HepG2 (cell line): ENCODE measurements at regions not wholly inside any gene's neighbourhood (a gene's known extent, or its start where the extent isn't known, plus 50 kb on each side); places are given as distances from the start of the nearest gene placed in this dataset.

ENCODE experiments used
- ATAC-seq: fragments of 200-7000 bp; cut with Tn5 transposase; 3 replicates; pipeline ENCODE4 v1.9.1; 2020; ENCODE audit warnings: mild to moderate bottlenecking, moderate library complexity
- BruUV-seq: library from RNA; stranded (reverse); fragments of 400-500 nt; replicated peaks from 2 replicates; lab custom pipeline; 2021; lab: Mats Ljungman, UMichigan
- CTCF ChIA-PET: fragments of 300-600 bp; formaldehyde crosslinking; extraction: SDS; loops from one replicate; lab custom pipeline; 2021; ENCODE audit warnings: low total read pairs, inconsistent platforms, low intra/inter-chr PET ratio; lab: Yijun Ruan, JAX
- POLR2A ChIA-PET: fragments of 350-600 bp; sonication (Branson Sonifier 250); formaldehyde crosslinking; loops from one replicate; lab custom pipeline; 2020; ENCODE audit warnings: antibody characterized with exemption, inconsistent platforms; lab: Yijun Ruan, JAX
- DNase-seq: peaks from one replicate; pipeline ENCODE4 v3.0.0-alpha.2; 2015; ENCODE audit warnings: low spot score
- FAIRE-seq: peaks from 3 replicates; lab custom pipeline; 2011; peaks lifted over from hg19 to GRCh38; lab: Jason Lieb, UNC
- H2AFZ ChIP-seq: one replicate; pipeline ENCODE4 v1.6.1; 2011; ENCODE audit warnings: low read length, inconsistent platforms
- H3K27ac ChIP-seq: fragments of 300-600 bp; 3 replicates; pipeline ENCODE4 v1.8.0; 2011; ENCODE audit warnings: mixed run types, mild to moderate bottlenecking, mixed read lengths, low read length, inconsistent platforms; ENCODE audit not compliant: insufficient read depth; ENCODE audit errors: extremely low read length
- H3K27me3 ChIP-seq, 2 experiments: fragments of 200-600 bp in 1 of 2; 2 replicates in 1 of 2; 3 replicates in 1 of 2; pipeline versions ENCODE4 v1.6.0 to v1.8.0; 2011; ENCODE audit warnings: low read length in 2 of 2, mild to moderate bottlenecking in 2 of 2, moderate library complexity in 2 of 2, inconsistent platforms in 1 of 2; ENCODE audit not compliant: insufficient read depth in 2 of 2, control insufficient read depth in 1 of 2
- H3K36me3 ChIP-seq, 2 experiments: fragments of 200-600 bp in 1 of 2; replicated peaks in 1 of 2; 2 replicates in 1 of 2; 3 replicates in 1 of 2; pipeline versions ENCODE4 v1.5.1 to v1.8.0; 2011; ENCODE audit warnings: low read length in 2 of 2, inconsistent platforms in 1 of 2; ENCODE audit not compliant: insufficient read depth in 2 of 2, control insufficient read depth in 1 of 2
- H3K4me1 ChIP-seq: 2 replicates; pipeline ENCODE4 v1.5.1; 2012; ENCODE audit warnings: low read length, inconsistent platforms; ENCODE audit not compliant: insufficient read depth
- H3K4me2 ChIP-seq: 2 replicates; pipeline ENCODE4 v1.6.0; 2011; ENCODE audit warnings: low read depth, low read length, inconsistent platforms
- H3K4me3 ChIP-seq, 3 experiments: fragments of 200-600 bp in 1 of 3; sonication (generic), shearing (Covaris generic) in 1 of 3; replicated peaks in 1 of 3; 2 replicates each; pipeline ENCODE4 v1.5.1; 2011 to 2016; ENCODE audit warnings: low read length in 3 of 3, inconsistent platforms in 2 of 3, low read depth in 2 of 3, mild to moderate bottlenecking in 2 of 3, control low read depth in 1 of 3, mixed read lengths in 1 of 3; ENCODE audit not compliant: insufficient read depth in 1 of 3
- H3K79me2 ChIP-seq: one replicate; pipeline ENCODE4 v1.6.1; 2011; ENCODE audit warnings: low read length, inconsistent platforms; ENCODE audit not compliant: insufficient read depth
- H3K9ac ChIP-seq: 2 replicates; pipeline ENCODE4 v1.6.0; 2011; ENCODE audit warnings: mild to moderate bottlenecking, low read depth, low read length, inconsistent platforms; ENCODE audit not compliant: insufficient read depth
- H3K9me3 ChIP-seq: 2 replicates; pipeline ENCODE4 v1.5.1; 2012; ENCODE audit warnings: mild to moderate bottlenecking, low read length
- H4K20me1 ChIP-seq: 2 replicates; pipeline ENCODE4 v1.6.0; 2011; ENCODE audit warnings: inconsistent platforms, mild to moderate bottlenecking, low read length, moderate library complexity; ENCODE audit not compliant: insufficient read depth
- FIP1L1 ChIP-seq: fragments of 200-400 bp; formaldehyde crosslinking; IDR thresholded peaks from 2 replicates; pipeline ENCODE4 v1.6.1; 2018; ENCODE audit warnings: low read depth, mild to moderate bottlenecking, low read length, moderate library complexity, borderline replicate concordance; ENCODE audit not compliant: insufficient read depth
- HIVEP1 ChIP-seq: sonication (generic); formaldehyde crosslinking; IDR thresholded peaks from 2 replicates; pipeline ENCODE4 v1.4.0; 2020; ENCODE audit warnings: mild to moderate bottlenecking, missing genetic modification reagents
- MED13 ChIP-seq: sonication (generic); formaldehyde crosslinking; IDR thresholded peaks from 2 replicates; pipeline ENCODE4 v1.5.0; 2020; ENCODE audit warnings: missing genetic modification reagents
- PAWR ChIP-seq: sonication (generic); formaldehyde crosslinking; IDR thresholded peaks from 2 replicates; pipeline ENCODE4 v1.4.0; 2020; ENCODE audit warnings: missing genetic modification reagents, mild to moderate bottlenecking, borderline replicate concordance
- PAX8 ChIP-seq: sonication (generic); formaldehyde crosslinking; IDR thresholded peaks from 2 replicates; pipeline ENCODE4 v1.8.0; 2022; ENCODE audit warnings: mild to moderate bottlenecking, missing genetic modification reagents, borderline replicate concordance
- RBAK ChIP-seq: sonication (generic); formaldehyde crosslinking; IDR thresholded peaks from 2 replicates; pipeline ENCODE4 v1.5.1; 2020; ENCODE audit warnings: mild to moderate bottlenecking, missing genetic modification reagents
- SNAI1 ChIP-seq: sonication (generic); formaldehyde crosslinking; IDR thresholded peaks from 2 replicates; pipeline ENCODE4 v1.5.0; 2020; ENCODE audit warnings: mild to moderate bottlenecking, missing genetic modification reagents, borderline replicate concordance
- SOX13 ChIP-seq, 3 experiments: fragments of 450-650 bp in 1 of 3; sonication (generic) in 1 of 3; formaldehyde crosslinking in 1 of 3; IDR thresholded peaks in 2 of 3; conservative IDR thresholded peaks in 1 of 3; 2 replicates each; pipeline versions ENCODE4 v1.5.0 to v1.6.1; 2016 to 2020; ENCODE audit warnings: antibody characterized with exemption in 1 of 3, mild to moderate bottlenecking in 1 of 3, missing compliant biosample characterization in 1 of 3, missing genetic modification reagents in 1 of 3, moderate library complexity in 1 of 3
- SRY ChIP-seq: sonication (generic); formaldehyde crosslinking; IDR thresholded peaks from 2 replicates; pipeline ENCODE4 v1.8.0; 2022; ENCODE audit warnings: mild to moderate bottlenecking, missing genetic modification reagents
- TOE1 ChIP-seq: sonication (generic); formaldehyde crosslinking; IDR thresholded peaks from 2 replicates; pipeline ENCODE4 v1.4.0; 2020; ENCODE audit warnings: mild to moderate bottlenecking, missing genetic modification reagents
- ZBTB20 ChIP-seq: sonication (generic); formaldehyde crosslinking; IDR thresholded peaks from 2 replicates; pipeline ENCODE4 v1.8.1; 2023; ENCODE audit warnings: missing genetic modification reagents, low read depth, mild to moderate bottlenecking, borderline replicate concordance
- ZBTB38 ChIP-seq: sonication (generic); formaldehyde crosslinking; IDR thresholded peaks from 2 replicates; pipeline ENCODE4 v1.5.1; 2020; ENCODE audit warnings: mild to moderate bottlenecking, missing genetic modification reagents
- ZMYM2 ChIP-seq: sonication (generic); formaldehyde crosslinking; IDR thresholded peaks from 2 replicates; pipeline ENCODE4 v1.8.0; 2022; ENCODE audit warnings: mild to moderate bottlenecking, missing genetic modification reagents
- ZNF101 ChIP-seq: sonication (generic); formaldehyde crosslinking; IDR thresholded peaks from 2 replicates; pipeline ENCODE4 v1.4.0; 2020; ENCODE audit warnings: mild to moderate bottlenecking, low read depth, missing genetic modification reagents, borderline replicate concordance
- ZNF292 ChIP-seq: sonication (generic); formaldehyde crosslinking; IDR thresholded peaks from 2 replicates; pipeline ENCODE4 v1.8.1; 2022; ENCODE audit warnings: mild to moderate bottlenecking, low read depth, missing genetic modification reagents, borderline replicate concordance
- ZNF30 ChIP-seq: sonication (generic); formaldehyde crosslinking; IDR thresholded peaks from 2 replicates; pipeline ENCODE4 v1.5.0; 2020; ENCODE audit warnings: mild to moderate bottlenecking, missing genetic modification reagents
- ZNF629 ChIP-seq: sonication (generic); formaldehyde crosslinking; conservative IDR thresholded peaks from 2 replicates; pipeline ENCODE4 v1.5.0; 2020; ENCODE audit warnings: missing genetic modification reagents
- ZNF672 ChIP-seq: sonication (generic); formaldehyde crosslinking; IDR thresholded peaks from 2 replicates; pipeline ENCODE4 v1.8.1; 2022; ENCODE audit warnings: missing genetic modification reagents
- ZNF761 ChIP-seq: sonication (generic); formaldehyde crosslinking; conservative IDR thresholded peaks from 2 replicates; pipeline ENCODE4 v1.4.0; 2020; ENCODE audit warnings: mild to moderate bottlenecking, missing genetic modification reagents
- ZNF773 ChIP-seq: sonication (generic); formaldehyde crosslinking; IDR thresholded peaks from 2 replicates; pipeline ENCODE4 v1.4.0; 2020; ENCODE audit warnings: missing genetic modification reagents, borderline replicate concordance
- ZNF782 ChIP-seq: sonication (generic); formaldehyde crosslinking; IDR thresholded peaks from 2 replicates; pipeline ENCODE4 v1.4.0; 2020; ENCODE audit warnings: missing genetic modification reagents, mild to moderate bottlenecking, borderline replicate concordance
- WGBS: methylation state at CpG from one replicate; pipeline ENCODE4 v1.1.6; 2017; ENCODE audit warnings: low lambda C conversion rate; 5-methylcytosine and 5-hydroxymethylcytosine counted together
- in situ Hi-C: cut with HindIII; loops from 2 replicates; pipeline ENCODE4 v1.10.0; 2017; ENCODE audit warnings: low pct_unique_long_range_greater_than_20kb; ENCODE audit not compliant: extremely low pct_ligation_motif_present
- intact Hi-C: fragments of 100-400 bp; cut with micrococcal nuclease; formaldehyde crosslinking; loops from one replicate; pipeline ENCODE4 v1.10.0; 2022; ENCODE audit not compliant: unreplicated experiment
- TF ChIP-seq, protein P1 (sequence below): sonication (generic); formaldehyde crosslinking; IDR thresholded peaks from 2 replicates; pipeline ENCODE4 v1.5.0; 2020; ENCODE audit warnings: mild to moderate bottlenecking, low read depth, missing genetic modification reagents, borderline replicate concordance

GRCh38 chr6:140811642-140812041 is 1321.1 kb upstream of the GJE1 start:
- H3K4me3 ChIP-seq = no peak overlapping the region
- ATAC-seq = no peak
- no peaks in the 10 kb centered on the region for H3K9me3 ChIP-seq
- ChIA-PET POLR2A (no interaction called here), CTCF (no interaction called here)
- H3K79me2 ChIP-seq = no peaks in the 10 kb centered on the region
- in situ Hi-C loops = no loop called here
- intact Hi-C loops = no loop called here
- H3K36me3 ChIP-seq = no peaks in the 10 kb centered on the region
- H4K20me1 ChIP-seq = no peaks in the 10 kb centered on the region
- no peak overlapping the region for H3K27ac ChIP-seq
- no peak for FAIRE-seq
- H3K9ac ChIP-seq = no peak overlapping the region
- H3K27me3 ChIP-seq = no peaks in the 10 kb centered on the region
- no peak for DNase-seq
- no peaks in the 10 kb centered on the region for H3K4me1 ChIP-seq
- TF ChIP-seq, protein P1, sequence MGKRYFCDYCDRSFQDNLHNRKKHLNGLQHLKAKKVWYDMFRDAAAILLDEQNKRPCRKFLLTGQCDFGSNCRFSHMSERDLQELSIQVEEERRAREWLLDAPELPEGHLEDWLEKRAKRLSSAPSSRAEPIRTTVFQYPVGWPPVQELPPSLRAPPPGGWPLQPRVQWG (CRISPR knock-in tag) = no peak
- TF ChIP-seq PAX8 = no peak
- TF ChIP-seq RBAK (CRISPR knock-in tag) = no peak
- no peak for TF ChIP-seq ZBTB20 (CRISPR knock-in tag)
- TF ChIP-seq ZNF101 = no peak
- no peak for TF ChIP-seq TOE1
- 93% methylated on average over 4 of the region's 4 CpGs for WGBS
- BruUV-seq = no TSS peak
- H3K4me2 ChIP-seq = no peak overlapping the region
- H2AFZ ChIP-seq = no peak overlapping the region

DNA sequence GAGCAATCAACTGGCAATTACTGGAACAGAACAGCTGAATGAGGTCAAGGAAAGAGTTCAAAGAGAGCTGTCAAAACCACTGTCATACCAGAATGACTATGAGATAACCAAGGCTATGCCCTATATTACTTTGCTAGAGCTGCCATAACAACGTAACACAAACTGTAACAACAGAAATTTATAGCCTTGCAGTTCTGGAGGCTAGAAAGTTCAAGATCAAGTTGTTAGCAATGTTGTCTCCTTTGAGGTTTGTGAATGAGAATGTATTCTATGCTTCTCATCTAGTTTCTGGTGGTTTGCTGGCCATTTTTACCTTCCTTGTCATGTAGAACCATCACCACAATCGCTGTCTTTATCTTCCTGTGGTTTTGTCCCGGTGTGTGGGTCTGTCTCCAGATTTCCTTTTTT is 1323.0 kb upstream of the GJE1 start:
- no peaks in the 10 kb centered on the region for H3K4me1 ChIP-seq
- H3K27me3 ChIP-seq = no peaks in the 10 kb centered on the region
- ChIA-PET CTCF (no interaction called here), POLR2A (no interaction called here)
- no peak overlapping the region for H3K9ac ChIP-seq
- H2AFZ ChIP-seq = no peak overlapping the region
- no peaks in the 10 kb centered on the region for H4K20me1 ChIP-seq
- no peak overlapping the region for H3K4me3 ChIP-seq
- 83% methylated on average over 3 of the region's 3 CpGs for WGBS
- H3K36me3 ChIP-seq = no peaks in the 10 kb centered on the region
- H3K79me2 ChIP-seq = no peaks in the 10 kb centered on the region
- FAIRE-seq (no peak), ATAC-seq (no peak), DNase-seq (no peak)
- no peak overlapping the region for H3K4me2 ChIP-seq
- intact Hi-C loops = no loop called here
- BruUV-seq = no TSS peak
- no peak overlapping the region for H3K27ac ChIP-seq
- no peaks in the 10 kb centered on the region for H3K9me3 ChIP-seq
- in situ Hi-C loops = no loop called here
- TF ChIP-seq ZNF672 (CRISPR knock-in tag) = no peak
- TF ChIP-seq SNAI1 = no peak
- no peak for TF ChIP-seq ZNF30 (CRISPR knock-in tag)
- no peak for TF ChIP-seq MED13
- no peak for TF ChIP-seq ZMYM2 (CRISPR knock-in tag)
- TF ChIP-seq ZNF629 (CRISPR knock-in tag) = no peak
- TF ChIP-seq ZNF292 (CRISPR knock-in tag) = no peak
- no peak for TF ChIP-seq SRY (CRISPR knock-in tag)
- TF ChIP-seq ZNF782 = no peak
- TF ChIP-seq HIVEP1 = no peak
- TF ChIP-seq FIP1L1 = no peak
- TF ChIP-seq ZNF761 (CRISPR knock-in tag) = no peak
- TF ChIP-seq ZBTB38 = no peak
- TF ChIP-seq ZNF773 (CRISPR knock-in tag) = no peak
- TF ChIP-seq SOX13 (IDR thresholded peaks at IDR 0.05) = no peak
- no peak for TF ChIP-seq SOX13 (CRISPR knock-in tag; conservative IDR thresholded peaks at IDR 0.05 in 1 of 2, IDR thresholded peaks at IDR 0.05 in 1 of 2)
- TF ChIP-seq PAWR = no peak
